GM12878 (cell line): ENCODE measurements at regions not wholly inside any gene's neighbourhood (a gene's known extent, or its start where the extent isn't known, plus 50 kb on each side); places are given as distances from the start of the nearest gene placed in this dataset.

Experiments
- ATAC-seq: fragments of 200-7000 bp; cut with Tn5 transposase; 3 replicates; pipeline ENCODE4 v1.9.1; 2020; ENCODE audit warnings: mild to moderate bottlenecking, moderate library complexity
- BruUV-seq: library from RNA; stranded (reverse); fragments of 400-500 nt; replicated peaks from 2 replicates; lab custom pipeline; 2021; lab: Mats Ljungman, UMichigan
- CTCF ChIA-PET: fragments of 300-600 bp; sonication (Branson Sonifier 250); formaldehyde crosslinking; extraction: SDS; loops from one replicate; lab custom pipeline; 2021; ENCODE audit warnings: inconsistent platforms; lab: Yijun Ruan, JAX
- POLR2A ChIA-PET: fragments of 350-600 bp; formaldehyde crosslinking; extraction: SDS; loops from one replicate; lab custom pipeline; 2021; ENCODE audit warnings: inconsistent platforms; lab: Charles Lee
- RAD21 ChIA-PET: fragments of 300-600 bp; sonication (Branson Sonifier 250); formaldehyde crosslinking; loops from one replicate; lab custom pipeline; 2023; ENCODE audit warnings: antibody characterized with exemption; ENCODE audit not compliant: unreplicated experiment; lab: Charles Lee
- SMC1A ChIA-PET: fragments of 300-600 bp; sonication (Branson Sonifier 250); formaldehyde crosslinking; loops from one replicate; lab custom pipeline; 2023; ENCODE audit not compliant: unreplicated experiment, uncharacterized antibody; lab: Charles Lee
- DNase-seq: peaks from one replicate; pipeline ENCODE4 v3.0.0-alpha.2; 2011; ENCODE audit warnings: low read depth, low spot score
- FAIRE-seq: peaks from 3 replicates; lab custom pipeline; 2011; peaks lifted over from hg19 to GRCh38; lab: Jason Lieb, UNC
- H2AFZ ChIP-seq: 2 replicates; pipeline ENCODE4 v1.6.0; 2011; ENCODE audit warnings: low read depth, low read length, control low read depth; ENCODE audit not compliant: control insufficient read depth
- H3K27ac ChIP-seq: 2 replicates; pipeline ENCODE4 v1.5.1; 2011; ENCODE audit warnings: control low read depth; ENCODE audit not compliant: control insufficient read depth, insufficient read depth
- H3K27me3 ChIP-seq, 2 experiments: replicated peaks in 1 of 2; 2 replicates each; pipeline versions ENCODE4 v1.6.0 to v1.6.1; 2011; ENCODE audit warnings: low read length in 1 of 2; ENCODE audit not compliant: control insufficient read depth in 2 of 2, insufficient read depth in 2 of 2
- H3K36me3 ChIP-seq, 2 experiments: 2 replicates each; pipeline ENCODE4 v1.5.1; 2011; ENCODE audit warnings: low read length in 1 of 2; ENCODE audit not compliant: control insufficient read depth in 2 of 2, insufficient read depth in 2 of 2
- H3K4me1 ChIP-seq: 2 replicates; pipeline ENCODE4 v1.6.1; 2011; ENCODE audit warnings: mild to moderate bottlenecking, low read length, moderate library complexity, mixed read lengths; ENCODE audit not compliant: control insufficient read depth, insufficient read depth
- H3K4me2 ChIP-seq: 2 replicates; pipeline ENCODE4 v1.6.0; 2011; ENCODE audit warnings: control low read depth; ENCODE audit not compliant: control insufficient read depth, insufficient read depth
- H3K4me3 ChIP-seq: fragments of 200-600 bp; sonication (generic); 2 replicates; pipeline ENCODE4 v1.5.1; 2016
- H3K79me2 ChIP-seq: 2 replicates; pipeline ENCODE4 v1.6.0; 2011; ENCODE audit warnings: low read length; ENCODE audit not compliant: control insufficient read depth, insufficient read depth
- H3K9ac ChIP-seq: 2 replicates; pipeline ENCODE4 v1.8.0; 2011; ENCODE audit warnings: low read length, control low read depth, mixed read lengths; ENCODE audit not compliant: control insufficient read depth, insufficient read depth
- H3K9me3 ChIP-seq: replicated peaks from 3 replicates; pipeline ENCODE4 v1.5.1; 2011; ENCODE audit warnings: mild to moderate bottlenecking, low read length; ENCODE audit not compliant: control insufficient read depth, insufficient read depth
- H4K20me1 ChIP-seq: 2 replicates; pipeline ENCODE4 v1.6.0; 2011; ENCODE audit not compliant: control insufficient read depth, insufficient read depth
- ASH2L ChIP-seq: fragments of 300-600, 200-600 bp; sonication (generic); IDR thresholded peaks from 2 replicates; pipeline ENCODE4 v1.6.1; 2017; ENCODE audit warnings: low read depth, mild to moderate bottlenecking, borderline replicate concordance
- CEBPB ChIP-seq, 2 experiments: fragments of 150-350 bp in 1 of 2; IDR thresholded peaks; 2 replicates each; pipeline ENCODE4 v1.6.1; 2012 to 2014; ENCODE audit warnings: low read depth in 2 of 2, low read length in 2 of 2, borderline replicate concordance in 1 of 2, inconsistent platforms in 1 of 2
- FOS ChIP-seq: IDR thresholded peaks from 3 replicates; pipeline ENCODE4 v1.6.1; 2011; ENCODE audit warnings: borderline replicate concordance; ENCODE audit not compliant: insufficient read length; ENCODE audit errors: extremely low read depth
- HDAC6 ChIP-seq: fragments of 200-600 bp; sonication (generic); IDR thresholded peaks from one replicate; pipeline ENCODE4 v1.8.0; 2017; ENCODE audit warnings: antibody characterized with exemption; ENCODE audit not compliant: unreplicated experiment
- IKZF2 ChIP-seq, 2 experiments: fragments of 450-650 bp; IDR thresholded peaks; 2 replicates each; pipeline ENCODE4 v1.6.1; 2017; ENCODE audit warnings: mild to moderate bottlenecking in 2 of 2, moderate library complexity in 2 of 2
- JUNB ChIP-seq: IDR thresholded peaks from 2 replicates; pipeline ENCODE4 v1.6.1; 2016; ENCODE audit warnings: antibody characterized with exemption, mild to moderate bottlenecking
- JUND ChIP-seq: IDR thresholded peaks from 2 replicates; pipeline ENCODE4 v1.6.1; 2012; ENCODE audit warnings: low read depth, mild to moderate bottlenecking, low read length, improper control_type of control experiment, moderate library complexity
- NRF1 ChIP-seq: conservative IDR thresholded peaks from 2 replicates; pipeline ENCODE4 v1.6.1; 2011; ENCODE audit warnings: mild to moderate bottlenecking, low read depth, low read length, improper control_type of control experiment
- RBBP5 ChIP-seq: fragments of 200-600 bp; sonication (generic); conservative IDR thresholded peaks from 2 replicates; pipeline ENCODE4 v1.6.1; 2016
- SPI1 ChIP-seq: IDR thresholded peaks from 2 replicates; pipeline ENCODE4 v1.6.1; 2011; ENCODE audit warnings: low read depth, mild to moderate bottlenecking, low read length, moderate library complexity, borderline replicate concordance; ENCODE audit not compliant: insufficient read depth
- TCF12 ChIP-seq: IDR thresholded peaks from 2 replicates; pipeline ENCODE4 v1.6.1; 2011; ENCODE audit warnings: low read depth, mild to moderate bottlenecking, low read length
- ZNF384 ChIP-seq: IDR thresholded peaks from 2 replicates; pipeline ENCODE4 v1.6.1; 2012; ENCODE audit warnings: low read depth, mild to moderate bottlenecking, low read length, improper control_type of control experiment, borderline replicate concordance
- WGBS: methylation state at CpG from one replicate; pipeline ENCODE4 v1.1.6; 2016; ENCODE audit warnings: low lambda C conversion rate; ENCODE audit not compliant: insufficient replicate concordance, insufficient coverage; ENCODE audit errors: missing lambda C conversion rate; 5-methylcytosine and 5-hydroxymethylcytosine counted together
- in situ Hi-C: fragments of 300-500 bp; cut with MboI; formaldehyde crosslinking; loops from 9 replicates; pipeline ENCODE4 v1.14.3; 2018; ENCODE audit warnings: mixed read lengths
- intact Hi-C: fragments of 100-400 bp; cut with micrococcal nuclease; formaldehyde crosslinking; loops from one replicate; pipeline ENCODE4 v1.14.2; 2022; ENCODE audit not compliant: unreplicated experiment
- TF ChIP-seq, protein P1 (sequence below): fragments of 450-650 bp; IDR thresholded peaks from 2 replicates; pipeline ENCODE4 v1.6.1; 2017; ENCODE audit warnings: borderline replicate concordance
- TF ChIP-seq, protein P2 (sequence below): IDR thresholded peaks from 2 replicates; pipeline ENCODE4 v1.6.1; 2012; ENCODE audit warnings: low read depth, low read length, improper control_type of control experiment

DNA sequence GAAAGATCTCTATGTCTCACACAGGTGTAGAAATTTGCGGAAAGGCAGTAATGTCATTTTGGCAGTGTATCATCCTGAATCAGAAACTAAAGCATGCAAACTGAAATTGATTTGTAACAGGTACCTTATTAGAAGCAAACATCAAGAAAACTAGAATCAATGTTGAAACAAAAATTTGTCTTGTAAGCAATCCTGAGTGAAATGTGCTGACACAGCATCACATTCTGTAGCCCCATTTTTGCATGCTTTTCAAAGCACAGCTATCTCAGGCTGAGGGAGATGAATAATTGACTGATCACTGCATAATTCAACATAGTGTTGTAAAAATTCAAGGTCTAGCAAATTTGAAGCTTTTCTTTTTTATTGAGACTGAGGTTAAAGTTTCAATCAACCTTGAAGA is 539.7 kb downstream of the DACH1 start:
- no peaks in the 10 kb centered on the region for H3K79me2 ChIP-seq
- H3K4me2 ChIP-seq, result no peak overlapping the region
- H2AFZ ChIP-seq, result no peak overlapping the region
- H3K27me3 ChIP-seq, result no peaks in the 10 kb centered on the region
- no peak overlapping the region for H3K9ac ChIP-seq
- POLR2A ChIA-PET, result no interaction called here
- no peak overlapping the region for H3K27ac ChIP-seq
- RAD21 ChIA-PET, result no interaction called here
- no peaks in the 10 kb centered on the region for H3K4me1 ChIP-seq
- no peaks in the 10 kb centered on the region for H3K36me3 ChIP-seq
- no TSS peak for BruUV-seq
- CTCF ChIA-PET, result no interaction called here
- FAIRE-seq (no peak), DNase-seq (no peak), ATAC-seq (no peak)
- intact Hi-C loops (loop anchor here (10.0 kb wide), 1 partner anchor 548 kb away; no protein-coding TSS in a partner anchor), in situ Hi-C loops (no loop called here)
- SMC1A ChIA-PET, result interaction anchor here (0.9 to 2.9 kb wide), 2 partner anchors 11 to 35 kb away, joined by 3 to 9 read pairs; no protein-coding TSS in a partner anchor
- TF ChIP-seq CEBPB (IDR thresholded peaks at IDR 0.05; ENCODE audit: borderline replicate concordance in 1 of 2, low read depth in 2 of 2, low read length in 2 of 2), result no peak
- TF ChIP-seq SPI1, result no peak
- TF ChIP-seq, protein P1, sequence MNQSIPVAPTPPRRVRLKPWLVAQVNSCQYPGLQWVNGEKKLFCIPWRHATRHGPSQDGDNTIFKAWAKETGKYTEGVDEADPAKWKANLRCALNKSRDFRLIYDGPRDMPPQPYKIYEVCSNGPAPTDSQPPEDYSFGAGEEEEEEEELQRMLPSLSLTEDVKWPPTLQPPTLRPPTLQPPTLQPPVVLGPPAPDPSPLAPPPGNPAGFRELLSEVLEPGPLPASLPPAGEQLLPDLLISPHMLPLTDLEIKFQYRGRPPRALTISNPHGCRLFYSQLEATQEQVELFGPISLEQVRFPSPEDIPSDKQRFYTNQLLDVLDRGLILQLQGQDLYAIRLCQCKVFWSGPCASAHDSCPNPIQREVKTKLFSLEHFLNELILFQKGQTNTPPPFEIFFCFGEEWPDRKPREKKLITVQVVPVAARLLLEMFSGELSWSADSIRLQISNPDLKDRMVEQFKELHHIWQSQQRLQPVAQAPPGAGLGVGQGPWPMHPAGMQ, result no peak
- TF ChIP-seq NRF1, result no peak
- TF ChIP-seq ASH2L, result no peak
- no peak for TF ChIP-seq HDAC6
- TF ChIP-seq ZNF384, result no peak
- TF ChIP-seq JUNB, result no peak
- no peak for TF ChIP-seq IKZF2 (IDR thresholded peaks at IDR 0.05)
- no peak for TF ChIP-seq JUND
- no peak for TF ChIP-seq FOS
- no peak for TF ChIP-seq RBBP5
- TF ChIP-seq, protein P2, sequence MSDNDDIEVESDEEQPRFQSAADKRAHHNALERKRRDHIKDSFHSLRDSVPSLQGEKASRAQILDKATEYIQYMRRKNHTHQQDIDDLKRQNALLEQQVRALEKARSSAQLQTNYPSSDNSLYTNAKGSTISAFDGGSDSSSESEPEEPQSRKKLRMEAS, result no peak
- TF ChIP-seq TCF12, result no peak
- H3K9me3 ChIP-seq, result no peaks in the 10 kb centered on the region
- no peak overlapping the region for H3K4me3 ChIP-seq
- no peaks in the 10 kb centered on the region for H4K20me1 ChIP-seq
- WGBS, result 95% methylated on average over 1 of the region's 1 CpG
